ENCODE measurements at regions not wholly inside any gene's neighbourhood (a gene's known extent, or its start where the extent isn't known, plus 50 kb on each side); places are given as distances from the start of the nearest gene placed in this dataset.

DNA sequence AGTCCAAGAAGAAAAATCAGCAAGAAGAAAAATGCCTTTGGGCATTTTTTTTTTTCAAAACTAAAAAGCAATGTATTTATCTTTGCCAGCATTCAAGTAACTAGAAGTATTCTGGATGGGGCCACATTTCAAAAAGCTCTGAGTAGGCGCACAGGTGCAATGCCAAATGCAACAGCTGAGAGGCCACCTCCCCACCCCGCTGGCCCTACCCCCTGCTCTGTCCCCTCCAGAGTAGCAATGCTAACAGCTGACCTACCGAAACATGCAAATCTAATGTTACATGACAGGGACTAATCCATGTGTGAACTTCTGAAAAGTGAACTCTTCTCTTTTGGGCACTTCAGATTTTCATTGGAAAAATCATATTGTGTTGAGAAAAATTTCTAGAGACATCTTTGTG lies 153.7 kb upstream of the SLC38A2 start:
- intact Hi-C loops (cut with DNase I), result no loop called here
- no peaks in the 10 kb centered on the region for H3K27me3 ChIP-seq (replicated peaks; ENCODE audit: insufficient read depth)
- H3K27ac ChIP-seq, result no peak overlapping the region
- H3K9me3 ChIP-seq, result no peaks in the 10 kb centered on the region
- DNase-seq (ENCODE audit: low spot score), result no peak
- WGBS, result 85% methylated on average over 3 of the region's 3 CpGs
- no peak overlapping the region for H3K4me3 ChIP-seq
- no peaks in the 10 kb centered on the region for H3K4me1 ChIP-seq (replicated peaks)
- TF ChIP-seq, protein P1, sequence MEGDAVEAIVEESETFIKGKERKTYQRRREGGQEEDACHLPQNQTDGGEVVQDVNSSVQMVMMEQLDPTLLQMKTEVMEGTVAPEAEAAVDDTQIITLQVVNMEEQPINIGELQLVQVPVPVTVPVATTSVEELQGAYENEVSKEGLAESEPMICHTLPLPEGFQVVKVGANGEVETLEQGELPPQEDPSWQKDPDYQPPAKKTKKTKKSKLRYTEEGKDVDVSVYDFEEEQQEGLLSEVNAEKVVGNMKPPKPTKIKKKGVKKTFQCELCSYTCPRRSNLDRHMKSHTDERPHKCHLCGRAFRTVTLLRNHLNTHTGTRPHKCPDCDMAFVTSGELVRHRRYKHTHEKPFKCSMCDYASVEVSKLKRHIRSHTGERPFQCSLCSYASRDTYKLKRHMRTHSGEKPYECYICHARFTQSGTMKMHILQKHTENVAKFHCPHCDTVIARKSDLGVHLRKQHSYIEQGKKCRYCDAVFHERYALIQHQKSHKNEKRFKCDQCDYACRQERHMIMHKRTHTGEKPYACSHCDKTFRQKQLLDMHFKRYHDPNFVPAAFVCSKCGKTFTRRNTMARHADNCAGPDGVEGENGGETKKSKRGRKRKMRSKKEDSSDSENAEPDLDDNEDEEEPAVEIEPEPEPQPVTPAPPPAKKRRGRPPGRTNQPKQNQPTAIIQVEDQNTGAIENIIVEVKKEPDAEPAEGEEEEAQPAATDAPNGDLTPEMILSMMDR (IDR thresholded peaks at IDR 0.05), result no peak
- TF ChIP-seq POLR2A (IDR thresholded peaks at IDR 0.05) (no peak), POLR2AphosphoS5 (IDR thresholded peaks at IDR 0.05) (no peak)
- H3K36me3 ChIP-seq, result no peaks in the 10 kb centered on the region

DNA sequence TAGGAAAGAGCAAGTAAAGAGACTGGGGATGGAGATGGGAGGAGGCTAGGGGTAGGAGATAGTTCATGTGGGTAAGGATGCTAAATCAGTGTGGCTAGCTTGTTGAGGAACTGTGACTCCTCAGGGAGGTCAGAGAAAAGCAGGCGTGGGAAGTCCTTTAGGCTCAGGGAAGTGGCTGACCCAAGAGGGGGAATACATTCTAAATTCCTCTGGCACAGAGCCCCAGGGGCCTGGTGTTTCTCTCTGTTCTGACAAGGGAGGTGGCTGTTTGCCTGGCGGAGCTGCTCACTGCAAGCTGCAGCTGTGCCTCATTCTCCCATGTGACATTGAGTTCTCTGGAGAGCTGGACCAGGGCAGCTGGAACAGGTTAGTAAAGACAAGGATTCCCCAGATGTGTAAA lies 152.2 kb upstream of the SLC38A2 start:
- intact Hi-C loops (cut with DNase I), result no loop called here
- WGBS, result 62% methylated on average over 2 of the region's 2 CpGs
- H3K9me3 ChIP-seq, result no peaks in the 10 kb centered on the region

DNA sequence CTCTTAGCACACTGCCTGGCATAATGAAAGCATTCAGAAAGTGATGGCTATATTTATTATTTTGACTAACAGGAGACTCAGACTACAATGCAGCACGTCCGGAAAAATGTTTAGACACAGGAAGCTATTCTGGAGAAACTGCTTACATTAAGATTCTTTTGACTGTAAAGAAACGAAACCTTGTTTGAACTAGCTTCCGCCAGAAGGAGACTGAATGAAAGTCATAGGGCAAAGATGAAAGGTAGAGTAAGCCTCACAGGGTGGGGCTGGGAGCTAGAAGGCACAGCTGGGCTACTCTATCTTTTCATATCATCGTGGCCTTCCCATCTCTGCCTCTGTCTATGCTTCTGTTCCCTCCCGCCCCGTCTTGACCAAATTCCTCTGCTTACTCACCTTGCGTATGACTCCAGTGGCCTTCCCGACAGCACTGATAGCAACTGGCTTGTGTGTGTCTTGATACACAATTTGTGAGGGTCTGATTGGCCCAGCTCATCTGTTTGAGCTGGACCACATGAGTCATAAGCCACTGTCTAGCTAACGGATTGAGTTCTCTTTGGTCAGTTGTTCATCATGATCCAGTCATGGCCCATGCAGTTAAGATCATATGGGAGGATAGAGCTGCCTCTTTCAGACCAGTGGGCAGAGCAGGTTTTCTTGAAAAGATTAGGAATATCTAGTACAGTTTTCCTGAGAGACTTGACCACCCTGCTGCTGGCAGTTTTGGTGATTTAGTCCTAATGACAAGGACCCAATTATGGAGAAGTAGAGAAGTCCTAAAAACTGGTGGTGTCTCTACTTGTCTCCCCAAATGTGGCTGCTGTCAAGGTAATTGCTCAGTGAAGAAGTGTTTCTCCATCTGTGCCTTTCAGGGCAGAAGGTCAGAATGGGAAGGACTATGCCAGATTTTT lies 151.5 kb upstream of the SLC38A2 start:
- H3K4me3 ChIP-seq, result no peak overlapping the region
- no peaks in the 10 kb centered on the region for H3K4me1 ChIP-seq (replicated peaks)
- TF ChIP-seq POLR2A (IDR thresholded peaks at IDR 0.05) (no peak), POLR2AphosphoS5 (IDR thresholded peaks at IDR 0.05) (no peak)
- TF ChIP-seq, protein P1 (IDR thresholded peaks at IDR 0.05), result no peak
- 78% methylated on average over 10 of the region's 10 CpGs for WGBS
- H3K27ac ChIP-seq, result peak overlapping the region in 1 of 2 donors; percentile 0
- no peaks in the 10 kb centered on the region for H3K27me3 ChIP-seq (replicated peaks; ENCODE audit: insufficient read depth)
- DNase-seq (ENCODE audit: low spot score), result no peak
- intact Hi-C loops (cut with DNase I), result no loop called here
- no peaks in the 10 kb centered on the region for H3K36me3 ChIP-seq
- no peaks in the 10 kb centered on the region for H3K9me3 ChIP-seq

More for the DNA sequence above, 152.2 kb upstream of the SLC38A2 start:
- Histone ChIP-seq H3K4me3 (no peak overlapping the region), H3K27ac (peak overlapping the region; percentile 0), H3K27me3 (replicated peaks; ENCODE audit: insufficient read depth) (no peaks in the 10 kb centered on the region), H3K4me1 (replicated peaks) (no peaks in the 10 kb centered on the region), H3K36me3 (no peaks in the 10 kb centered on the region)
- TF ChIP-seq, protein P1 (IDR thresholded peaks at IDR 0.05), result no peak
- TF ChIP-seq POLR2AphosphoS5 (IDR thresholded peaks at IDR 0.05) (peak; percentile 31), POLR2A (IDR thresholded peaks at IDR 0.05) (no peak)
- DNase-seq (ENCODE audit: low spot score), result no peak

DNA sequence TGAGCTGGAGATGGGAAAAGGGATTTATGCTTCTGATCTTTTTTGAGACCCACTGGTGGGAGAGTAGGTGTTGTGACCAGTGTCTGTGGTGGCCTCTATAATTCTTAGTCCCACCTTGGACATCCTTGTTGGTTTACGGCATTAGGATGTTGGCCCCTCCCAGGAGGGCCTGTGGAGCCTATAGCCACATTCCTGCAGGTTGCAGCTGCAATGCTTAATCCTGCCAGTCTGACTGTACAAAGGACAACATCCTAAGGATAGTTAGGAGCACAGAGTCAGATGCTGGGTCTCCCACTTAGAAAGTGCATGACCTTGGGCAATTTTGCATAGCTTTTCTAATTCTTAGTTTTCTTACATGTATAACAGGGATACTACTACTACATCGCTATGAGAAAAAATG lies 150.9 kb upstream of the SLC38A2 start:
- Histone ChIP-seq H3K4me3 (no peak overlapping the region), H3K27ac (no peak overlapping the region), H3K27me3 (replicated peaks; ENCODE audit: insufficient read depth) (no peaks in the 10 kb centered on the region), H3K4me1 (replicated peaks) (no peaks in the 10 kb centered on the region), H3K9me3 (no peaks in the 10 kb centered on the region), H3K36me3 (no peaks in the 10 kb centered on the region)
- intact Hi-C loops (cut with DNase I), result no loop called here
- TF ChIP-seq, protein P1 (IDR thresholded peaks at IDR 0.05), result no peak
- TF ChIP-seq POLR2A (IDR thresholded peaks at IDR 0.05) (no peak), POLR2AphosphoS5 (IDR thresholded peaks at IDR 0.05) (no peak)
- 93% methylated on average over 2 of the region's 2 CpGs for WGBS
- DNase-seq (ENCODE audit: low spot score), result no peak

DNA sequence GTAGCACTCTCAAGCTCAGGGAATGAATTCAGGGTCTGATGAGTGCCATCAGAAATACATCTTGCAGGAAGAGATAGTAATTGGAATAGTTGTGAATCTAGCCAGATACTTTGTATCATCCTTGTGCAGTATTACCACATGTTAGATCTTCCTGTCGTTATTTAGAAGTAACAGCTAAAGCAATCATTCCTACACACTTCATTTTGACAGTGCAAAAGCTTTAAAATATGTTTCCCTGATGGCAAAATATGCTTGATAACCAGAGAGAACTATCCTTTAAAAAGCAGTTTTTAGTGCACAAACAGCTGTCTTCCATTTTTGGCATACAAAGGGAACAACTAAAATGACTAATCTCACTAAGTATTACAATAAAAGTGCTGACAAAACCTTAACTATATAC lies 149.5 kb upstream of the SLC38A2 start:
- no peaks in the 10 kb centered on the region for H3K27me3 ChIP-seq (replicated peaks; ENCODE audit: insufficient read depth)
- TF ChIP-seq POLR2AphosphoS5 (IDR thresholded peaks at IDR 0.05), result no peak
- TF ChIP-seq, protein P1 (IDR thresholded peaks at IDR 0.05), result no peak
- no peak for TF ChIP-seq POLR2A (IDR thresholded peaks at IDR 0.05)
- H3K4me1 ChIP-seq (replicated peaks), result no peaks in the 10 kb centered on the region
- intact Hi-C loops (cut with DNase I), result no loop called here
- no peaks in the 10 kb centered on the region for H3K9me3 ChIP-seq
- no peak for DNase-seq (ENCODE audit: low spot score)
- no peaks in the 10 kb centered on the region for H3K36me3 ChIP-seq
- no peak overlapping the region for H3K4me3 ChIP-seq
- 40% methylated on average over 1 of the region's 1 CpG for WGBS
- H3K27ac ChIP-seq, result no peak overlapping the region
